ENCODE measurements at regions not wholly inside any gene's neighbourhood (a gene's known extent, or its start where the extent isn't known, plus 50 kb on each side); places are given as distances from the start of the nearest gene placed in this dataset.

- TF ChIP-seq PAX5 (IDR thresholded peaks at IDR 0.05; ENCODE audit: insufficient read depth, low read length, severe bottlenecking): no peak
- TF ChIP-seq POLR2AphosphoS5 (IDR thresholded peaks at IDR 0.05; ENCODE audit: low read depth, low read length): no peak
- TF ChIP-seq POLR2A (IDR thresholded peaks at IDR 0.05; ENCODE audit: low read depth, low read length): no peak
- TF ChIP-seq SPI1 (IDR thresholded peaks at IDR 0.05; ENCODE audit: low read depth, low read length): no peak
Observed at GRCh38 chr14:66140963-66141362, 345.2 kb upstream of the CCDC196 start.

All from GM12891 (cell line).